ENCODE measurements at regions not wholly inside any gene's neighbourhood (a gene's known extent, or its start where the extent isn't known, plus 50 kb on each side); places are given as distances from the start of the nearest gene placed in this dataset.
A peak's percentile ranks its signal among the peaks of the same experiment; 100 is the strongest.
"Not testable (repeated sequence)": the region's sequence is repeated elsewhere in the genome, so short reads cannot be mapped to it uniquely, and the experiment has no call there.

DNA sequence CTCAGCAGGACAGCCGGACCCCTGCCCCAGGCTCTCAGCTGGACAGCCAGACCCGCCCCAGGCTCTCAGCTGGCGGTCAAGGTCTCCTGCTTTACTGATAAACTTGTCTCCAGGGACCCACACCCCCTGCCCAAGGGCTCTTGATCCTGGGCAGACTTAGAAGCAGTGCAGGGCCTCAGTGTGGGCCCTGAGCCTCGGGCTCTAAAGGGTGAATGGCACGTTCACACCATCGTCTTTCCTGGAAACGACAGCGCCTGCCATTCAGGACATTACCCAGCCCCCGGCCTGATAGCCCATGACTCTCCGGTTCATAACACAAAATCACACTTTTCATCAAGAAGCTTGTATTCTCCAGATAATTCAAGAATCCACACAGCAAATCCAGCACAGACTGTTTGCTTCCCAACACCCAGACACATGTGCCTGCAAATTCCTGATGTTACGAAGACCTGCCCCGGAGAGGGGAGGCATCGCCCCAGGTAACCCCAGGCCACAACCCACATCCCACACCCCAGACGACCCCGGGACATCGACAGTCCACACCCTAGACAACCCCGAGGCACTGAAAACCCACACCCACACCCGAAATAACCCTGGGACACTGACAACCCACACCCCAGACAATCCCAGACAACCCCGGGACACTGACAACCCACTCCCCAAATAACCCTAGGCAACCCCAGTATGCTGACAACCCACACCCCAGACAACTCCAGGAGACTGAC lies 136.8 kb downstream of the FAM53A start:
- intact Hi-C loops (cut with DNase I) = no loop called here

DNA sequence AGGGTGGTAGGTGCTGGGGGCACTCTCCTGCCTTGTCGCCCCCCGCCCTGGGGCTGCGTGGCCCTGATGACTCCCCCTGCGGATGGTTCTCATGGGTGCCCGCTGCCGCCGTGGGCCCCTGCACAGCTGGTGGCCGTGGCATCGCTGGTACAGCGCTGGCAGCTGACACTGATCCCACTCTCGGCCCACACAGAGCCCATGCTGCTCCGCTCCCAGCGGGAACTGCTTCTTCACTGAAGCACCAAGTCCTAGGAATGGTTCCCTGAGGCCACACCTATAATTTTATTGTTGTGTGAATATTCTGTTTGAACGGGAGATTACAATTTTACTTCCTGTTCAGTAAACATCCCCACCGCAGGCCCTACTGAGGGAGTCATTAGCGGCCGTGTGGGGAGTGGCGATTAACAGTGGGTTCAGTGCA lies 138.6 kb upstream of the NKX1-1 start:
- DNase-seq (ENCODE audit: low spot score) = no peak
- no peak for ATAC-seq
- intact Hi-C loops (cut with DNase I) = no loop called here

More for the DNA sequence above, 136.8 kb downstream of the FAM53A start:
- DNase-seq (ENCODE audit: low spot score) = no peak
- no peak for ATAC-seq

DNA sequence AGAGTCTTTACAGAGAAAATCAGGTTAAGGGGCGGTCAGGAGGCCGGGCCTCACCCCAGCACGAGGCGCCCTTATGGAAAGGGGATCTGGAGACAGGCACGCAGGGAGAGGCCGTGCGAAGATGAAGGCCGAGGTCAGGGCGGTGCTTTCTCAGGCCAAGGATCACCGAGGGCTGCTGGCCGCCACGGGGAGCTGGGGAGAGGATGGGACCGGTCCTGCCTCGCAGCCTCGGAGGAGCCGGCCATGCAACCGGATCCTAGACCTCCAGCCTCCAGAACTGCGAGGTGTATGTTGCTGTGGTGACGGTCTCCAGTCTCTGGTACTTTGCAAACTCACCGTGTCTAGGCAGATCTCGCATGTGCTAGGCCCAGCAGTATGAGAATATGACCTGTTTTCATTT lies 138.2 kb upstream of the NKX1-1 start:
- intact Hi-C loops (cut with DNase I); ATAC-seq; DNase-seq (ENCODE audit: low spot score): not testable (repeated sequence)

GRCh38 chr4:1543976-1544375 lies 137.7 kb upstream of the NKX1-1 start:
- DNase-seq (ENCODE audit: low spot score) (no peak), ATAC-seq (no peak)
- intact Hi-C loops (cut with DNase I) = no loop called here

- no peak for ATAC-seq
- intact Hi-C loops (cut with DNase I) = no loop called here
- no peak for DNase-seq (ENCODE audit: low spot score)
These were observed 137.3 kb upstream of the NKX1-1 start for GRCh38 chr4:1543561-1543960.

- DNase-seq (ENCODE audit: low spot score) (no peak), ATAC-seq (no peak)
- intact Hi-C loops (cut with DNase I) = no loop called here
These were observed 136.5 kb upstream of the NKX1-1 start for GRCh38 chr4:1542516-1543320.

DNA sequence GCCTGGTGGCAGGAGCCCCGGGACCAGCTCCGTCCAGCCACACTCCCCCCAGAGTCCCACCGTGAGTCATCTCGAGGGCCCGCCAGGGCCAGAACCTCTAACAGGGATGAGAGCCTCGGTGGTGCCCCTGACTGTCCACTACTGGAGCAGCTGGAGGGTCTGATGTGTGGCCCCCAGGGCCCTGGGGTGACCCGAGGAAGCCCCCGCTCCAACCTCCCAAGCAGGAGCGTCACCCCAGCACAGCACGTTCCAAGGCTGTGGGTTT lies 135.9 kb upstream of the NKX1-1 start:
- ATAC-seq (no peak), DNase-seq (ENCODE audit: low spot score) (no peak)
- intact Hi-C loops (cut with DNase I) = no loop called here

- no peak for DNase-seq (ENCODE audit: low spot score)
- intact Hi-C loops (cut with DNase I) = no loop called here
- peak; percentile 52 for ATAC-seq
These were observed 135.4 kb upstream of the NKX1-1 start for GRCh38 chr4:1541449-1542225.

DNA sequence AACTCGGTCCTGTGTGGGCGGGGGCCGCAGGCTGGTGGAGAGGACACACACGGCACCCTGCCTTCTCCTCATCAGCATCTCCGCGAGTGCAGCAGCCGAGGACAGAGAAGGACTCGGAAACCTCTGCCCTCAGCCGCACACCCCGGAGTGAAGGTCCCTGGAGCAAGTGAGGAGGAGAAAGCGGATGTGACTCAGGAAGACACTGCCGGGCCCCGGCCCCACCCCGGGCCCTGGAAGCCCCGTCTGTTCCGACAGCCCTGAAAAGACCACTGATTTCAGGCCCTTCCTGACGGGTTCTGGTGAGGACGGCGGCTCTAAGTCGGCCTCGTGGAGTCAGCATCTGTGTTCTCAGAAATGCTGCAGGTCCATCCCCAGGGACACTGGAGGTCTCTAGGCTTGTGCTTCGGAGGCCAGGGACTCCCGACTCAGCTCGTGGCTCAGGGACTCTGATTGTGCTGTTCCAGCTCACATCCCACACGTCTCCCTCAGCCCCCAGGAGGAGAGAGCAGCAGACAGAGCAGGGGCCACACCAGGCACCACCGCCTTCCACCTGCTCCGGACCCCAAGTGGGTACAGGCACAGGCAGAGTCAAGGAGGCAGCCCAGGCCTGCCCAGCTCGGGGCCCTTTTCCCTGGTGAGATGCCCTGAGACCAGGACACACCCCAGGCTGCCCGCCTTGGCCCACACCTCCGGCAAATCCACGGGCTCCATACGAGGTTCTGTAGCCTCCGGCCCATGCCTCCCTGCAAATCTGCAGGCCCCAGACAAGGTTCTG lies 134.5 kb upstream of the NKX1-1 start:
- DNase-seq (ENCODE audit: low spot score) (no peak), ATAC-seq (no peak)
- intact Hi-C loops (cut with DNase I) = no loop called here

GRCh38 chr4:1539859-1540600 lies 133.8 kb upstream of the NKX1-1 start:
- intact Hi-C loops (cut with DNase I) = no loop called here
- DNase-seq (ENCODE audit: low spot score) (no peak), ATAC-seq (no peak)

- intact Hi-C loops (cut with DNase I) = no loop called here
- no peak for ATAC-seq
- no peak for DNase-seq (ENCODE audit: low spot score)
These were observed 132.9 kb upstream of the NKX1-1 start for GRCh38 chr4:1538941-1539772.

DNA sequence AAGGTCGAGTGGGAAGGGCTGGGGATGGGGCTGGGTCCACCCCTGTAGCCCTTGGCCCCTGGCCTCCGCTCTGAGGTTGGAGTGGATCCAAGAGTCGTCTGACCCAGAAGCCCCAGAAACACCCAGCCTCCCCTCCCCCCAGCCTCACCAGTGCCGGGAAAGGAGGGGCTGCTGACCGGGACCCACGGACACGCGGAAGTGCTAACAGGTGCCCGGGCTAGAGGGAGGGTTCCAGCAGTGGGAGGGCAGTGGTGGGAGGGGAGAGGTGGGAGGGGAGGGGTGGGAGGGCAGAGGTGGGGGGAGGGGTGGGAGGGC lies 131.8 kb upstream of the NKX1-1 start:
- DNase-seq (ENCODE audit: low spot score) = no peak
- intact Hi-C loops (cut with DNase I) = no loop called here
- no peak for ATAC-seq

DNA sequence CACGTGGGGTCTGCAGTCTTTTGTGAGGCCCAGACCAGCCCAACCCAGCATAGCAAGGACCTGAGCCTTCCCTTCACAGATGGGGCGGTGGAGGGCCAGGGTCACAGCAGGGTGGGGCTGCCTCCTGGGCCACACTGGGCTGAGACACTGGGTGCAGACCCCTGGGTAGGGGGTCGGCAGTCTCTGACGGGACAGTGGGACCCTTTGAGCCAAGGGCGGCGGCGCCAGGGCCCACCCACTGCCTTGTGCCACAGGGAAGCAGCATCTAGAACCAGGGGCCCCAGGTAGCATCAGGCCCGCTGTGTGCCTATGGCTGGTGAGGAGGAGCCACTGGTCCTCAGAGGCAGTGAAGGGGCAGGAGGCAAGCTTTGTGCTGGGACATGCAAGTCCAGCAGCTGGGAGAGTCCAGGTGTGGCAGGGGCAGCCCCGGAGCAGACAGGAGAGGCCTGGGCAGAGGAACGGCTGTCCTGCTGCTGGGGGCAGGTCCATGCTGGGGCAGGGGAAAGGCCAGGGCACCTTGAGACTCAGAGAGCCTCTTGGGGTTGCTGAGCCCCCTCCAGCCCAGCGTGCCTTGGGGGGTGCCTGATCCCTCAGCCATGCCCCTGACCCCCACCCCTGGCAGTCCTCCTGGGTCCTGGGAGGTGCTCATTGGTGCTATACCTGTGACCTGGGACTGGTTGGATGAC lies 131.3 kb upstream of the NKX1-1 start:
- DNase-seq (ENCODE audit: low spot score) (no peak), ATAC-seq (no peak)
- intact Hi-C loops (cut with DNase I) = no loop called here

DNA sequence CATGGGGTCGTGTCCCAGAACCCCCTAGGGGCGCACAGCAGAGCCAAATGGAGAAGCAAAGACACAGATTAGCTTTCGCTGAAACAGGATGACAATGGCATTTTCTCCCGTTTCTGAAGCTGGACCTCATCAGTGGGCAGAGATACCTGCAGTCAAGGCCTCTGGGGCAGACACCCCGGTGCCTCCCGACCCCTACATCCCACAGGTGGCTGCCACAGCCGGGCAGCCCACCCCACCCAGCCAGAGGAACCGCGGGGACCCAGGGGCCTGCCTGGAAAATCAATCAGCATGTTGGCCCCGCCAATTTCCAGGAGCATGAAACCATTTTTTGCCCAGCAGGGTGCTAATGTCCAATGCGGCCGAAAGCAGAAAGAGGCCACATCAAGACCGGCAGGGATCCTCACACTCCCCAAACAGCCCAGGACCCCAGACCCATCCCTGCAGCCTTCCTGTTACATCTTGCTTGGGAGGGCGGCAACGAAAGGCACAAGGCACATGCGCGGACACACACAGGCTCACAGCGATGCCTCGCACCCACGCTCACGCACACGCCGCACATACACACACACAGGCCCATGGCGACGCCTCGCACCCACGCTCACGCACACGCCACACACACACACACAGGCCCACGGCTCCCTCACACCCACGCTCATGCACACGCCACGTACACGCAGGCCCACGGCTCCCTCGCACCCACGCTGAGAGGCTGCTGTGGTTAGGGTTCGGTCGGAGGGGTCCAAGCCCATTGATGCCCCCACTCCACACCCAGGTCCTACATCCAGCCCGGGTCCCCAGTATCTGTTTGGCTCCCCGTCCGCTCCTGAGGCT lies 130.6 kb upstream of the NKX1-1 start:
- no peak for DNase-seq (ENCODE audit: low spot score)
- no peak for ATAC-seq
- intact Hi-C loops (cut with DNase I) = no loop called here

- DNase-seq (ENCODE audit: low spot score) (no peak), ATAC-seq (no peak)
These were observed 129.8 kb upstream of the NKX1-1 start for GRCh38 chr4:1535926-1536578.

DNA sequence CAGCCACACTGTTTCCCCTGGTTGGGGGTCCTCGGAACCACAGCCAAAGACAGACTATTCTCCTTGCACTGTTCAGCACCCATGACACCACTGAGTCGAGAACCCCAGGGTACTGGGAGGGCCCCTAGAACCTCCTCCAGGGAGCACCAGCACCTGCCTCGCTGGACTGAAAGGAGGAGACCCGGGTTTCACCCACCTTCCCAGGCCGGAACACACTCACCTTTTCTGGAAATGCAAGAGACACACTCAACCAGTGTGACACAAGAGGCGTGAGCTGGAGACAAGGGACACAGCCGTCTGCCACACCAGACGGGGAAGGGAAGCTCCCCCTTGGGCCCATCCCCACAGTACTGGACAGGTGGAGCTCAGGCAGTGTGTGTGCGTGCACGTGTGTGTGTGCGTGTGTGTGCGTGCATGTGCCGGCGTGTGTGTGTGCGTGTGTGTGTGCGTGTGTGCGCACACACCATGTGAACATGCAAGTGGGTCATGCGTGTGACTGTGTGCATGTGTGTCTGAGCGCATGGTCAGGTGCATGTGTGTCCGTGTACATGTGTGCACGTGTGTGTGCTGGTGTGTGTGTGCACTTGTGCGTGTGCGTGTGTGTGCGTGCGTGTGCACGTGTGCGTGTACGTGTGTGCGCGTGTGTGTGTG lies 128.8 kb upstream of the NKX1-1 start:
- no peak for DNase-seq (ENCODE audit: low spot score)
- intact Hi-C loops (cut with DNase I) = no loop called here
- no peak for ATAC-seq

More at GRCh38 chr4:1535926-1536578, 129.8 kb upstream of the NKX1-1 start:
- intact Hi-C loops (cut with DNase I) = no loop called here
